ENCODE measurements at regions not wholly inside any gene's neighbourhood (a gene's known extent, or its start where the extent isn't known, plus 50 kb on each side); places are given as distances from the start of the nearest gene placed in this dataset.

DNA sequence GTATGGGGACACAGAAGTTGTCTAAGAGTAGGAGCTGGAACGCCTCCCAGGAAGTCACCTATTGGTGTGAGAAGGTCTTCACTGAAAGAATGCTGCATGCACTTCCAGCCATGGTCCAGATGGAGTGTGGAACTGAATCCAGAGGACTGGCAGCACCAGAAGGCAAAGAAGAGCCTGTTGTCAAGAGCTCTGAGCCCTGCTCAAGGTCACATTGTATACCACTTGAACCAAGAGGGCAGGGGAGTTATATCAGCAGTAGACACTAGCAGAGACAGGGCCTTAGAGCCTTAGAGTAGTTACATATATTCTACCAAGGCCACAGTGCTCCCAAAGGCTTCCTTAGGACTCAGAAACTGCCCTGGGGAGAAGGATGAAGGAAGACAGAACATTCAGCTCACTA is 130.8 kb upstream of the POC5 start:
- TF ChIP-seq, protein P1, sequence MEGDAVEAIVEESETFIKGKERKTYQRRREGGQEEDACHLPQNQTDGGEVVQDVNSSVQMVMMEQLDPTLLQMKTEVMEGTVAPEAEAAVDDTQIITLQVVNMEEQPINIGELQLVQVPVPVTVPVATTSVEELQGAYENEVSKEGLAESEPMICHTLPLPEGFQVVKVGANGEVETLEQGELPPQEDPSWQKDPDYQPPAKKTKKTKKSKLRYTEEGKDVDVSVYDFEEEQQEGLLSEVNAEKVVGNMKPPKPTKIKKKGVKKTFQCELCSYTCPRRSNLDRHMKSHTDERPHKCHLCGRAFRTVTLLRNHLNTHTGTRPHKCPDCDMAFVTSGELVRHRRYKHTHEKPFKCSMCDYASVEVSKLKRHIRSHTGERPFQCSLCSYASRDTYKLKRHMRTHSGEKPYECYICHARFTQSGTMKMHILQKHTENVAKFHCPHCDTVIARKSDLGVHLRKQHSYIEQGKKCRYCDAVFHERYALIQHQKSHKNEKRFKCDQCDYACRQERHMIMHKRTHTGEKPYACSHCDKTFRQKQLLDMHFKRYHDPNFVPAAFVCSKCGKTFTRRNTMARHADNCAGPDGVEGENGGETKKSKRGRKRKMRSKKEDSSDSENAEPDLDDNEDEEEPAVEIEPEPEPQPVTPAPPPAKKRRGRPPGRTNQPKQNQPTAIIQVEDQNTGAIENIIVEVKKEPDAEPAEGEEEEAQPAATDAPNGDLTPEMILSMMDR (IDR thresholded peaks at IDR 0.05; ENCODE audit: unreplicated experiment), result no peak
- Mint-ChIP-seq H3K9me3 (no peaks in the 10 kb centered on the region), H3K4me3 (no peak overlapping the region), H3K27ac (no peak overlapping the region), H3K36me3 (no peaks in the 10 kb centered on the region), H3K4me1 (no peaks in the 10 kb centered on the region), H3K27me3 (ENCODE audit: low read depth) (peaks cover 32% of the 10 kb centered on the region)
- no peak for DNase-seq (ENCODE audit: low spot score in 2 of 2, unreplicated experiment in 2 of 2)

DNA sequence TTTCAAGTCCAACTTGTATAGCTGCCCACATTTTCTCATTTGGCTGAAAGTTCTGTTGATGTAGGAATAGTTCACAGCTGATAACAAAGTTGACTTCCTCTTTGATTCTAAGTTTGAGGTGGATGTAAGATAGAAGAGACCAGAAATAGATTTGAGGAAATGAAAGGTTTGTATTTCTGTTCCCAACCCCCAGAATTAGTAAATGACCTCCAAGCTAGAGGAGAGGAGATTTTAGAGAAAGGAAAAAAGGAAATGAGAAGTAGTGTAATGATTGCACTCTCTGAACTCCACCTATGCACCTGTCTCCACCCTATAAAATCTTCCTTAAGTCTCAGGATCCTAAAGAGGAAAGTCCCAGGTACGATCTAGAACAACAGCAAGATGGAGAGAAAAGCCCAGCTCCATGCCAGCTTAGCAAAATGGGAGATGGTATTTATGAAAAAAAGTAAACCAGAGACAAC is 130.4 kb upstream of the POC5 start:
- H3K4me1 Mint-ChIP-seq, result no peaks in the 10 kb centered on the region
- no peak overlapping the region for H3K4me3 Mint-ChIP-seq
- H3K9me3 Mint-ChIP-seq, result no peaks in the 10 kb centered on the region
- no peaks in the 10 kb centered on the region for H3K36me3 Mint-ChIP-seq
- DNase-seq (ENCODE audit: low spot score in 2 of 2, unreplicated experiment in 2 of 2), result no peak
- TF ChIP-seq, protein P1 (IDR thresholded peaks at IDR 0.05; ENCODE audit: unreplicated experiment), result no peak
- H3K27me3 Mint-ChIP-seq (ENCODE audit: low read depth), result peaks cover 32% of the 10 kb centered on the region
- H3K27ac Mint-ChIP-seq, result no peak overlapping the region

DNA sequence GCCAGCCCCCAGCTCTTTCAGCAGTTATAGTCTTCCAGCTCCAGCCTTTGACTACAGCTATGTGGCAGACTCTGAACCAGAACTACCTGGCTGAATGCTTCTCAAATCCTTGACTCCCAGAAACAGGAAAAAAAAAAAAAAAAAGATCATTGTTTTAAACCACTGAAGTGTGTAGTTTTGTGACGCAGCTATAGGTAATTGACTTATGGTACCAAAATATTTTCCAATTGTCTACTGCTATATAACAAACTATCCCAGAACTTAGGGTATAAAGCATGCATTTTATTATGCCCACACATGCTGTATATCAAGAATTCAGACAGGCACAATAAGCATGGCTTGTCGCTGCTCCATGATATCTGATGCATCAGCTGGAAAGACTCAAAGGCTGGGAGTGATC is 127.1 kb upstream of the POC5 start:
- Mint-ChIP-seq H3K4me3 (no peak overlapping the region), H3K4me1 (no peaks in the 10 kb centered on the region), H3K27me3 (ENCODE audit: low read depth) (peaks cover 21% of the 10 kb centered on the region), H3K9me3 (peaks cover 9% of the 10 kb centered on the region), H3K27ac (no peak overlapping the region), H3K36me3 (no peaks in the 10 kb centered on the region)
- no peak for DNase-seq (ENCODE audit: low spot score in 2 of 2, unreplicated experiment in 2 of 2)
- TF ChIP-seq, protein P1 (IDR thresholded peaks at IDR 0.05; ENCODE audit: unreplicated experiment), result no peak

DNA sequence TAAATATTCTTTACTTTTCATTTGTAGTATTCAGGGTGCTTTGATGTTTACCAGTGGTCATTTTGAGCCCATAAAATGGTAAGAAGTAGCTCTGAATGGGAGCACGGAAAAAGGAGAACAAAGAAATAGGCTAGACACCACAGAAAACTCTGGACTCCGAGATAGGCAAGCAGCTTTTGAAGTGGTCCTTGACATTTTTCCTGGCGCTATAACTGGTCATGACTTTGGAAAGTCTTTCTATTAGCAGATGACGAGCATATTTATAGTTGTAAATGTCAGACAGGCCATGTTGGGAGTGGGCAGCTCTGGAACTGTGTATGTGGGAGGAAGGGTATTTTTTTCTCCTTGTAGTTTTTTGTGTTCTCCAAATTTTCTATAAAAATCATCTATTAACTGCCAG is 126.1 kb upstream of the POC5 start:
- H3K9me3 Mint-ChIP-seq, result peaks cover 16% of the 10 kb centered on the region
- TF ChIP-seq, protein P1 (IDR thresholded peaks at IDR 0.05; ENCODE audit: unreplicated experiment), result no peak
- H3K4me3 Mint-ChIP-seq, result no peak overlapping the region
- no peak for DNase-seq (ENCODE audit: low spot score in 2 of 2, unreplicated experiment in 2 of 2)
- no peaks in the 10 kb centered on the region for H3K36me3 Mint-ChIP-seq
- no peak overlapping the region for H3K27ac Mint-ChIP-seq
- H3K27me3 Mint-ChIP-seq (ENCODE audit: low read depth), result peaks cover 15% of the 10 kb centered on the region
- no peaks in the 10 kb centered on the region for H3K4me1 Mint-ChIP-seq

DNA sequence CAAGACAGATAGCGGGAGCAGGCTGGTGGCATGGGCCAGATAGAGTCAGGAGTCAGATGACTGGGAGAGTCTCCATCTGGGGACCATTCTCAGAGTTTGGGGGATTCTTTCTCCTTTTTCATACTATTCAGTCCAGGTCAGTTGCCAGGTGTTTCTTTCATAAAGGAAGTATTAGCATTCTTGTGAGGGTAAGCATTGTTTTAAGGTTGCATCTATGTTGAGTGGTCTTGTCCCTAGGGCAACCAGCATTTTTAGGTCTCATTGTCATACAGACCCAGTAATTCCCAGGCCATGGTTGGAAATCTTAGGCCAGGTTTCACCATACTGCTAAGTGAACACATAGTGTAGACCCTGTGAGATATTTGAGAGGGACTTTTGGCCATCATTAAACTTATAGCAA is 122.3 kb upstream of the POC5 start:
- peaks cover 37% of the 10 kb centered on the region for H3K9me3 Mint-ChIP-seq
- DNase-seq (ENCODE audit: low spot score in 2 of 2, unreplicated experiment in 2 of 2), result no peak
- H3K27ac Mint-ChIP-seq, result no peak overlapping the region
- no peak overlapping the region for H3K4me3 Mint-ChIP-seq
- no peaks in the 10 kb centered on the region for H3K36me3 Mint-ChIP-seq
- no peaks in the 10 kb centered on the region for H3K27me3 Mint-ChIP-seq (ENCODE audit: low read depth)
- H3K4me1 Mint-ChIP-seq, result no peaks in the 10 kb centered on the region
- TF ChIP-seq, protein P1 (IDR thresholded peaks at IDR 0.05; ENCODE audit: unreplicated experiment), result no peak

DNA sequence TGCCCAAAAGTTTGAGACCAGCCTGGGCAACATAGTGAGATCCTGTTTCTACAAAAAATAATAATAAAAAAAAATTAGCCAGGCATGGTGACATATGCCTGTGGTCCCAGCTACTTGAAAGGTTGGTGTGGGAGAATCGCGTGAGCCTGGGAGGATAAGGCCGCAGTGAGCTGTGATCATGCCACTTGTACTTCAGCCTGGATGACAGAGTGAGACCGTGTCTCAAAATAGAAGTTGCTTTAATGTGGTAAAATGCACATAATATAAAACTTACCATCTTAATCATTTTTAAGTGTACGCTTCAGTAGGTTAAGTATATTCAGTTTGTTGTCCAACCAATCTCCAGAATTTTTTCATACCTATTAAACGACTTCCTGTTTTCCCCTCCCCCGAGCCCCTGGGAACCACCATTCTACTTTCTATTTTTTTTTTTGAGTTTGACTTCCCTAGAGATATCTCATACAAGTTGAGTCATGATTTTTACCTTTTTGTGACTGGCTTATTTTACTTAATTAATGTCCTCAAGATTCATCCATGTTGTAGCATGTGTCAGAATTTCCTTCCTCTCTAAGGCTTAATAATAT is 120.1 kb upstream of the POC5 start:
- Mint-ChIP-seq H3K9me3 (peaks cover 42% of the 10 kb centered on the region), H3K27ac (no peak overlapping the region), H3K4me3 (no peak overlapping the region), H3K27me3 (ENCODE audit: low read depth) (no peaks in the 10 kb centered on the region), H3K36me3 (no peaks in the 10 kb centered on the region), H3K4me1 (no peaks in the 10 kb centered on the region)
- DNase-seq (ENCODE audit: low spot score in 2 of 2, unreplicated experiment in 2 of 2), result no peak
- TF ChIP-seq, protein P1 (IDR thresholded peaks at IDR 0.05; ENCODE audit: unreplicated experiment), result no peak
